NK-92 treated with Interleukin-12 subunit alpha and Interleukin-12 subunit beta, amount 100 ng/mL, for 24 hours (cell line): ENCODE measurements at regions not wholly inside any gene's neighbourhood (a gene's known extent, or its start where the extent isn't known, plus 50 kb on each side); places are given as distances from the start of the nearest gene placed in this dataset.

Experiments used
- DNase-seq: peaks from one replicate; lab custom pipeline; 2025; lab: John Stamatoyannopoulos, UW

DNA sequence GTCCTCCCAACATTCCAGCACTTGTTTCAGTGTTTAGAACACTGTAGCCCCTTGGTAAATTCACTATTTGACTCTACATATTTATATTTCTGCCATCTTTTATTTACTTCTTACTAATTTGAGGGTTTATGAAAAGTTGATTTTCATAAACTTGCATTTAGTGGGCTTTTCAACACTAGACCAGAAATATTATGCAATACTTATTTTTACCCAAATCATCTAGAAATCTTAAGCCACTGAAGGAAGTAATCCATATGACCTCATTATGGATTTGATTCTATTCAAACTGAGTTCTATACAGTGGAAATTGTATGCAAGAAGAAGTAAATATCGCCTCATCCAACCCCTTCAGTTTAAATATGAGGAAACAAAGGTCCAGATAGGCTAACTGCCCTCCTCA is 92.6 kb upstream of the VRK2 start:
- DNase-seq, result no peak

DNA sequence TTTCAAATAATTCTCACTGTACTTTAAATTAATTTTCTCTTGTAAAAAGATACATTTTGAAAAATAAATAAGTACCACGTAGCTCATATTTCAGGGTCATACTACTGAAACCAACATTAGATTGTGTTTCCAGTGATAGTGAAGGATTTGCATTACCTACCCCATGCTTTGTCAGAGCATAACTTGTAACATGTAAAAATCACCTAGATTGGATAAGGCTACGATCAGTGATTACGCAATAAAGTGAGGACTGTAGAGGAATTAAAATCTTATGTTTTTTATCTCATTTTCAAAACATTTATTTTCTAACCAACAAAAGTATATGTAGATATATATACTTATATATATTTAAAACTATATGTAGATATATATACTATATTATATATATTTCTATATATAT is 89.4 kb upstream of the VRK2 start:
- DNase-seq, result no peak

DNA sequence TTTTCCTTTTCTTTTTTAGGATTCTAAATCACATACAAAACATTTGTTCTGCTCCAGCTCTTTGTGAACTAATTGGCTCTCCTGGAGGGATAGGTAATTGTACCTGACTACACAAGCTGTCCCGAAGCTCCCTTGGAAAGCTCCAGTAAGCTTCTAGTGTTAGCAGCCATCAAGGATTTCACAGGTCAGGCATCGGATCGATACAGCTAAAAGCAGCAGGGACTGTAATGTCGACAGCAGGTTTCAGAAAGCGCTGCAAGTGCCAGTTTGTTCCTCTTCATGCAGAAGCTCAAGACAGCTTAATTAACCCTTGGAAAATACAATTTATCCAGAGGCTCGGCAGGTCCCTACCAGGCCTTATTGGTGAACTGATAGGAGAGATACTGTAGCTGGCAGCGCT is 87.2 kb upstream of the VRK2 start:
- no peak for DNase-seq

DNA sequence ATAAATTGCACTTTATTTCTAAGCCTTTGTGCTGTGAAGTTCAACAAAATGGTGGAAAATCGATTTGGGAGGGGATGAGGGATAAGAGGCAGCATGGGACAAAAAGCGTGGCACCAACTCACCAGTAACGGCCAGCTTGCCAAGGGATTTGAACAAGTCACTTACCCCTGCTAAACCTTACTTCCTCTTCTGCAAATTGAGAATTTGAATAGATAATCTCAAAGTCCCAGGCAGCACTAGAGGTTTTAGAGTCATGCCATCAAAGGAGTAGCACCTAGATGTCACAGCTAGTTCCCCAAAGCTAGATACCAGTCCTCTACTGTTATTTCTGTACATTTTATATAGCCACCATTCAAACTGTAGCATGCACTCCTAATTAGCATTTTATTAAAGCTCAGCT is 83.7 kb upstream of the VRK2 start:
- no peak for DNase-seq

DNA sequence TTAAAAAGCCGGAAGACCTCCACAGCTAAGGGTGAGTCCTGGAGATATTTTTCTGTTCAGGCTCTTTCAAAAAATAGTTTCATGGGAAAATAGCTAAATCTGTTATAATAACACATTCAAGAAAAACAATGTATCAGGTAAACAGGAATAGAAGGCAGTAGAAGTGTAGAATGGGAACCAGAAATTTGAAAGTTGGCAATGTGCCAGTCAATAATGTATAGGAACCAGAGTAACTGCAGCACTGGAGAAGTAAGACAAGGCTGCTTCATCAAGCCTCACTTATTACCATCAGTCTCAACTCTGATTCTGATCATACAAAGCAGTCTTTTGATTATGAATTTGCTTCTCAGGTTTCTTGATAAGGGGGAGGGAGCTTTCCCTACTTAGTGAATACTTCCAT is 81.4 kb upstream of the VRK2 start:
- DNase-seq, result no peak

DNA sequence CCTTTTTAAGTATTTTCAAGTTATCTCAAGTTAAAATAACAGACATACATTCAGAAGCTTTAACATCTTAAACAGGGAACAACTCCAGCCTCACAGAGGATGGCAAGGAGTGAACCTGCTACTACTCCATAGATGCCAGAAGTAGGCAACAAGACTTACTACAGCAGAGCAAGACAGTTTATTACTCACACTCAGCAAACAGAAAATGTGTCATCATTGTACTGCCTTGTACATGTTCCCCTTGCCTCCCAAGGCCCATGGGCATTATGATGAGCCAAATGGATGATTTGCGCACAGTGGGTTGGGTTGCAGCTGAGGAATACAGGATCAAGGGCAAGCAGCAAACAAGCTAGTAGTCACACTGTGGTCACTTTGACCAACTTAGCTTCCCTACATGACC is 80.6 kb upstream of the VRK2 start:
- no peak for DNase-seq

DNA sequence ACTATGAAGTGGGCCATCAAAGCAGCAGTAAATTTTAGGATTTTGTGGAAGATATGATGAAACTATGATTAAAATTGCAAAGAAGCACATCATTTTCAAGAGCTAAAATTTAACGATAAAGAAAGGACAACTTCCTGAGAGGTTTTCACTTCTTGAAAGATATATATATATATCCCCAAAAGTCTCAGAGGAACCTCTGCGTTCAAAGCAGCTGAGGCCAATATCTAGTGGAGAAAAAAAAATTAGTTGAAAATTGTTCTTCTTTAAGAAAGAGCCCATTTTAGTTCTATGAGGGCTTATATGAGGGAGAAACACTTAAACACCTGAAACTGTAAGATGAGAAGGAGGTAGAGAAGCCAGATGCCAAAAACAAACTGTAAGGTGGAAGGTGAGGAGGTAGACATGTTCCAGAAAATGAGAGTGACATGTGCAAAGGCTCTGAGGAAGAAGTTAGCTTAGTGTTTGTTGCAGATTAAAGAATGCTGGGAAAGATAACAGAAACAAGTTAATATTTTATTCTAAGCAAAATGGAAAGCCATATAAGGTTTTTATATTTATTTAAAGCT is 72.9 kb upstream of the VRK2 start:
- no peak for DNase-seq

DNA sequence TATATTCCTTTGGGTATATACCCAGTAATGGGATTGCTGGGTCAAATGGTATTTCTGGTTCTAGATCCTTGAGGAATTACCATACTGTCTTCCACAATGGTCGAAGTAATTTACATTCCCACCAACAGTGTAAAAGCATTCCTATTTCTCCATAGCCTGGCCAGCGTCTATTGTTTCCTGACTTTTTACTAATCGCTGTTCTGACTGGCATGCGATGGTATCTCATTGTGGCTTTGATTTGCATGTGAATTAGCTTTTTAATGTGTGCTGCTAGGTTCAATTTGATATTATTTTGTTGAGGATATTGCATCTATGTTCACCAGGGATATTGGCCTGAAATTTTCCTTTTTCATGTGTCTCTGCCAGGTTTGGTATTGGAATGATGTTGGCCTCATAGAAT is 67.4 kb upstream of the VRK2 start:
- DNase-seq, result no peak

DNA sequence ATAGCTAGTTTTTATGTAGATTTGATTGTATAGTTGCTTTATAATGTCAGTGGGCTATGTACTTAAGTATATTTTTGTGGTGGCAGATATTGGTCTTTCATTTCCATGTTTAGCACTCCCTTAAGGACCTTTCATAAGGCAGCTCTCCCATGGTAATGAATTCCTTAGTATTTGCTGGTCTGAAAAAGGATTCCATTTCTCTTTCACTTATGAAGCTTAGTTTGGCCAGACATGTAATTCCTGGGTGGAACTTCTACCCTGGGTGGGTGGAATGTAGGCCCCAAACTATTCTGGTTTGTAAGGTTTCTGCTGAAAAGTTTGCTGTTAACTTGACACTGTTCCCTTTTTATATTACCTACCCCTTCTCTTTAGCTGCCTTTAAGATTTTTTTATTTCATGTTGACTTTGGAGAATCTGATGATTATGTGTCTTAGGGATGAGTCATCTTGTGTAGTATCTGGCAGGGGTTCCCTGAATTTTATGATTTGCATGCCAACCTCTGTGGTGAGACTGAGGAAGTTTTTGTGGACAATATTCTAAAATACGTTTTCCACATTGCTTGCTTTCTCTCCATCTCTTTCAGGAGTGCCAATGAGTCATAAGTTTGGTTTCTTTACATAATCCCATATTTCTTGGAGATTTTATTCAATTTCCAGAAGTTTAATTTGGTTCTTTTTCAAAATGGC is 65.4 kb upstream of the VRK2 start:
- no peak for DNase-seq

DNA sequence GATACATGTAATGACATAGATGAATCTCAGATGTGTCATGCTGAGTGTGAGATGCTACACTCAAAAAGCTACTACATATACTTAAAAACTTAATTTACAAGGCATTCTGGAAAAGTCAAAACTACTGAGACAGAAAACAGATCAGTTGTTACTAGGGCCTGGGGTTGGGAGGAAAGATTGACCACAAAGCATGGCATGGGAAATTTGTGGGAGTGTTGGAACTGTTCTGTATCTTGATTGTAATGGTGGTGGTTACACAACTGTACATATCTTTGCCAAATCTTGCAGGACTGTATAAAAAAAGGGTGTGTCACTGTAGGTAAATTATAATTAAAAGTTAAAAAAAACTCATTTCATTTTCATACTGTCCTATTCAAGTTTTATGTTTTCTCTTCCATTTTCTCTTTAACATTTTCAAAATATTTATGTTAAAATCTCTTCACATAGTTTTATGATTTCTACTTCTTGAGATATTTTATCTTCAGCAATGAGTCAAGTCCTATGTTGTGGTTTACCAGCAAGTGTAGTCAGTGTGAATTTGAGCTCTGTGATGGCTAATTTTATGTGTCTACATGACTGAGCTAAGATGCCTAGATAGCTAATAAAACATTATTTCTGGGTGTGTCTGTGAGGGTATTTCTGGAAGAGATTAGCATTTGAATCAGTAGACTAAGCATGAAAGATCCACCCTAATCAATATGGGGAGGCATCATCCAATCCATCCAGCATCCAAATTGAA is 58.6 kb upstream of the VRK2 start:
- no peak for DNase-seq

DNA sequence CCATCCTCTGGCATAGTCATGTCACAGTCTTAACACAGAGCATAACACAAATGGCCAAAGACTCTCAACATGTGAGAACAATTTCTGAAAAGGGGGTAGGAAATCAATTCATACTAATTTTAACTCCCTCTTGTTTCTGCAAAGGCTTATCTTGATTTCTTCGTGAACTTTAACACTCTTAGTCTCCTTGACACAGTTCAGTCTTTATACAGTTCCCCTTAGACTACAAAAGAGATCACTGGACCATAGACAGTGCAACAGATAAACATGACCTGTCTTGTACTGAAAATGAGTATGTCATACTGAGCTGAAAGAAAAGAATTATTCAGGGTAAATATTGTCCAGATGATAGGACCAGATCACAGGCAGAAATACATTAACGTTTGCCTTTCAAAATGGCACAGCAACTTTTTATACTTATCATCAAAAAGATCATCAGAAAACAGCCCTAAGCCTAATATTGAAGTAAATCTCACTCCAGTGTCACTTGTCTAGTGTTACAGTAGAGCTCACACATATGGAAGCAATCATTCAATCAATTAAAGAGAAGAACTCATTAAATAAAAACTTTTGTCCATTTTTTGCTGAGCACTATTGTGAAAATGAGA is 56.4 kb upstream of the VRK2 start:
- no peak for DNase-seq
